Activated CD4-positive, alpha-beta T cell treated with anti-CD3 and anti-CD28 coated beads, Interleukin-2, amount 50 U/mL, for 24 hours (primary cell): ENCODE measurements at regions not wholly inside any gene's neighbourhood (a gene's known extent, or its start where the extent isn't known, plus 50 kb on each side); places are given as distances from the start of the nearest gene placed in this dataset.
"Not testable (repeated sequence)": the region's sequence is repeated elsewhere in the genome, so short reads cannot be mapped to it uniquely, and the experiment has no call there.

Experiments
- DNase-seq, 2 donors: peaks; one replicate each; pipeline ENCODE4 v3.0.0-alpha.2; 2020; ENCODE audit warnings: low read depth in 1 of 2, low spot score in 1 of 2

GRCh38 chr1:29931477-29932175 is 695.3 kb downstream of the PTPRU start:
- DNase-seq = no peak

GRCh38 chr1:29925058-29925457 is 688.7 kb downstream of the PTPRU start:
- no peak for DNase-seq

- DNase-seq = no peak
These were observed 687.7 kb downstream of the PTPRU start for GRCh38 chr1:29924017-29924431.

GRCh38 chr1:29921741-29922140 is 685.4 kb downstream of the PTPRU start:
- DNase-seq = no peak

- DNase-seq = no peak
These were observed 684.5 kb downstream of the PTPRU start for GRCh38 chr1:29920784-29921183.

- no peak for DNase-seq
These were observed 684.0 kb downstream of the PTPRU start for GRCh38 chr1:29920316-29920715.

- not testable (repeated sequence) for DNase-seq
These were observed 682.7 kb downstream of the PTPRU start for GRCh38 chr1:29919041-29919440.

GRCh38 chr1:29916656-29917369 is 680.5 kb downstream of the PTPRU start:
- DNase-seq = no peak

- DNase-seq = no peak
These were observed 678.6 kb downstream of the PTPRU start for GRCh38 chr1:29914936-29915335.

- no peak for DNase-seq
These were observed 676.1 kb downstream of the PTPRU start for GRCh38 chr1:29912425-29912824.

- DNase-seq = no peak
These were observed 673.6 kb downstream of the PTPRU start for GRCh38 chr1:29909962-29910361.

GRCh38 chr1:29907596-29907995 is 671.3 kb downstream of the PTPRU start:
- DNase-seq = no peak

- DNase-seq = no peak
These were observed 670.6 kb downstream of the PTPRU start for GRCh38 chr1:29906927-29907326.

GRCh38 chr1:29903548-29904166 is 667.3 kb downstream of the PTPRU start:
- DNase-seq = no peak

- no peak for DNase-seq
These were observed 665.5 kb downstream of the PTPRU start for GRCh38 chr1:29901624-29902325.

GRCh38 chr1:29900712-29901111 is 664.4 kb downstream of the PTPRU start:
- DNase-seq = no peak

- no peak for DNase-seq
These were observed 663.9 kb downstream of the PTPRU start for GRCh38 chr1:29900104-29900679.

GRCh38 chr1:29896791-29897714 is 660.7 kb downstream of the PTPRU start:
- DNase-seq = no peak

- DNase-seq = no peak
These were observed 660.0 kb downstream of the PTPRU start for GRCh38 chr1:29896300-29896699.

- no peak for DNase-seq
These were observed 658.9 kb downstream of the PTPRU start for GRCh38 chr1:29895201-29895600.
